ENCODE measurements at regions not wholly inside any gene's neighbourhood (a gene's known extent, or its start where the extent isn't known, plus 50 kb on each side); places are given as distances from the start of the nearest gene placed in this dataset.

- H3K79me2 ChIP-seq (ENCODE audit: control insufficient read depth, insufficient read depth, low read length, unreplicated experiment) = no peaks in the 10 kb centered on the region
- no peaks in the 10 kb centered on the region for H3K36me3 ChIP-seq (ENCODE audit: insufficient read depth, low read length)
- no peaks in the 10 kb centered on the region for H3K4me1 ChIP-seq (ENCODE audit: control insufficient read depth, insufficient read depth, low read length, unreplicated experiment)
- H3K27ac ChIP-seq (ENCODE audit: low read depth, low read length) = no peak overlapping the region
- no peak overlapping the region for H2AFZ ChIP-seq (ENCODE audit: low read length, unreplicated experiment)
- H3K27me3 ChIP-seq (ENCODE audit: insufficient read depth, low read length) = no peaks in the 10 kb centered on the region
- no peak overlapping the region for H3K4me3 ChIP-seq (ENCODE audit: low read depth, low read length)
Measured at GRCh38 chr6:21444711-21445260, 148.8 kb upstream of the SOX4 start.

DNA sequence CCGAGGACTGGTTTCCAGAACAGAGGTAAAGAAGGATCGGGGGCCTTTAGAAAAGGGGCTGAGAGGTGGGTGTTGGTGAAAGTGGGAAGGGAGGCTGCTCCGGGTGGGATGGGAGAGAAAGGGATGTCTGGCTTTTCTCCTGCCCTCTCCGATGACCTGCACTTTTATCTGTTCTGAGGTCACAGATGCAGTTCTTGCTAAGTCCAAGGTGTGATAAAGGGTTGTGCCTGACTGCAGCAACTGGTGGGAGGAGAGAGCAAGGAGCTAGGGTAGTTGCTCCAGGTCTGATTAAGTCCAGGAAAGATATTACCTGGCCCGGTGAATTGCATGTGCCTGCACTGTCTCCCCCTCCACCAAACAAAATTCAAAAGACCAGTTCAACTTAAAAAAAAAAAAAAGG lies 145.6 kb upstream of the SOX4 start:
- Histone ChIP-seq H3K27me3 (ENCODE audit: insufficient read depth, low read length) (no peaks in the 10 kb centered on the region), H3K4me1 (ENCODE audit: control insufficient read depth, insufficient read depth, low read length, unreplicated experiment) (no peaks in the 10 kb centered on the region), H3K79me2 (ENCODE audit: control insufficient read depth, insufficient read depth, low read length, unreplicated experiment) (no peaks in the 10 kb centered on the region), H2AFZ (ENCODE audit: low read length, unreplicated experiment) (no peak overlapping the region), H3K4me3 (ENCODE audit: low read depth, low read length) (no peak overlapping the region), H3K36me3 (ENCODE audit: insufficient read depth, low read length) (no peaks in the 10 kb centered on the region), H3K27ac (ENCODE audit: low read depth, low read length) (no peak overlapping the region)

- no peaks in the 10 kb centered on the region for H3K27me3 ChIP-seq (ENCODE audit: insufficient read depth, low read length)
- H3K4me3 ChIP-seq (ENCODE audit: low read depth, low read length) = no peak overlapping the region
- no peak overlapping the region for H3K27ac ChIP-seq (ENCODE audit: low read depth, low read length)
- no peaks in the 10 kb centered on the region for H3K4me1 ChIP-seq (ENCODE audit: control insufficient read depth, insufficient read depth, low read length, unreplicated experiment)
- H3K36me3 ChIP-seq (ENCODE audit: insufficient read depth, low read length) = no peaks in the 10 kb centered on the region
- no peaks in the 10 kb centered on the region for H3K79me2 ChIP-seq (ENCODE audit: control insufficient read depth, insufficient read depth, low read length, unreplicated experiment)
- no peak overlapping the region for H2AFZ ChIP-seq (ENCODE audit: low read length, unreplicated experiment)
Measured at GRCh38 chr6:21448485-21449109, 145.0 kb upstream of the SOX4 start.

DNA sequence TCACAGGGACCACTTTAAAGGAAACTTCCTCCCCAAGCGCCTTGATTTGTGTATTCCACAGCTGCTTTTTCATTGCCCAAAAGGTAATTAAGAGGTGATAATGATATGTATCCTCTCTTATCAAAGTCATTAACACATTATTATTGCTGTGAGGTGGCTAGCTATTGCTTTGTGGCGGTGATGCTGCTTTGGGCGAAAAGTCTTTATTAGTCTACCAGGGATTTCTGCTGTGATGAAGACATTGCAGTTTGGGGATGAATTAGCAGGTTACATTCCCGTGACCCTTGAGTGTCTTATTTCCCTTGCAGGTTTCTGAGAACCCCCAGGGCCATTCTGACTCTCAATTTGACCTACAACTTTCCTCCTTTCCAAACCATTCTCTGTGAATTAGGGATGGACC lies 143.4 kb upstream of the SOX4 start:
- Histone ChIP-seq H3K36me3 (ENCODE audit: insufficient read depth, low read length) (no peaks in the 10 kb centered on the region), H3K4me1 (ENCODE audit: control insufficient read depth, insufficient read depth, low read length, unreplicated experiment) (no peaks in the 10 kb centered on the region), H3K79me2 (ENCODE audit: control insufficient read depth, insufficient read depth, low read length, unreplicated experiment) (no peaks in the 10 kb centered on the region), H3K4me3 (ENCODE audit: low read depth, low read length) (no peak overlapping the region), H3K27me3 (ENCODE audit: insufficient read depth, low read length) (no peaks in the 10 kb centered on the region), H3K27ac (ENCODE audit: low read depth, low read length) (no peak overlapping the region), H2AFZ (ENCODE audit: low read length, unreplicated experiment) (no peak overlapping the region)

- no peaks in the 10 kb centered on the region for H3K36me3 ChIP-seq (ENCODE audit: insufficient read depth, low read length)
- no peaks in the 10 kb centered on the region for H3K27me3 ChIP-seq (ENCODE audit: insufficient read depth, low read length)
- no peak overlapping the region for H3K4me3 ChIP-seq (ENCODE audit: low read depth, low read length)
- H2AFZ ChIP-seq (ENCODE audit: low read length, unreplicated experiment) = no peak overlapping the region
- H3K79me2 ChIP-seq (ENCODE audit: control insufficient read depth, insufficient read depth, low read length, unreplicated experiment) = no peaks in the 10 kb centered on the region
- no peak overlapping the region for H3K27ac ChIP-seq (ENCODE audit: low read depth, low read length)
- no peaks in the 10 kb centered on the region for H3K4me1 ChIP-seq (ENCODE audit: control insufficient read depth, insufficient read depth, low read length, unreplicated experiment)
Measured at GRCh38 chr6:21450628-21451027, 142.9 kb upstream of the SOX4 start.

DNA sequence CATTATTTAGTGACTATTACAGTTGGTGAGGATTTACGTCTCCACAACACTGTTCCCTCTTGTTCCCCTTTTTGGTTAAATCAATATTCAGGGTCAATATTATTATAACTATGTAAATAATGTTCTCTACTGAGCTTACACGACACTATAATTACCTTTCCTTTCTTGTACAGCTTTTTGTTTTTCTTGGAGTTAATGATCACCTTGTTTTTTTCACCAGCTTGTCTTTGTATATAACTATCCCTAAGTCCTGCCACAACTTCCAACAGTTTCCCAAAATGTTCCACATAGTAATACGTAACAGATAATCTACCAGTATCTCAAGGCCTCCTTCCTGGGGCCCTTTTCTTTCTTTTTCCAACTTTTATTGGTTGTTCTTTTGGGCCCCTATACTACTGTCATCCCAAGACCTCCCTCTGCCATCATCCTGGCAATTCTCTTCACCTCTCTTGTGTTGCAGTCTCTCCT lies 142.0 kb upstream of the SOX4 start:
- no peak overlapping the region for H2AFZ ChIP-seq (ENCODE audit: low read length, unreplicated experiment)
- H3K79me2 ChIP-seq (ENCODE audit: control insufficient read depth, insufficient read depth, low read length, unreplicated experiment) = no peaks in the 10 kb centered on the region
- no peaks in the 10 kb centered on the region for H3K36me3 ChIP-seq (ENCODE audit: insufficient read depth, low read length)
- no peaks in the 10 kb centered on the region for H3K27me3 ChIP-seq (ENCODE audit: insufficient read depth, low read length)
- H3K27ac ChIP-seq (ENCODE audit: low read depth, low read length) = no peak overlapping the region
- no peak overlapping the region for H3K4me3 ChIP-seq (ENCODE audit: low read depth, low read length)
- no peaks in the 10 kb centered on the region for H3K4me1 ChIP-seq (ENCODE audit: control insufficient read depth, insufficient read depth, low read length, unreplicated experiment)

GRCh38 chr6:21454262-21454661 lies 139.3 kb upstream of the SOX4 start:
- Histone ChIP-seq H3K27ac (ENCODE audit: low read depth, low read length) (no peak overlapping the region), H2AFZ (ENCODE audit: low read length, unreplicated experiment) (no peak overlapping the region), H3K79me2 (ENCODE audit: control insufficient read depth, insufficient read depth, low read length, unreplicated experiment) (no peaks in the 10 kb centered on the region), H3K36me3 (ENCODE audit: insufficient read depth, low read length) (no peaks in the 10 kb centered on the region), H3K4me1 (ENCODE audit: control insufficient read depth, insufficient read depth, low read length, unreplicated experiment) (no peaks in the 10 kb centered on the region), H3K4me3 (ENCODE audit: low read depth, low read length) (no peak overlapping the region), H3K27me3 (ENCODE audit: insufficient read depth, low read length) (no peaks in the 10 kb centered on the region)

GRCh38 chr6:21455071-21455470 lies 138.5 kb upstream of the SOX4 start:
- Histone ChIP-seq H3K4me3 (ENCODE audit: low read depth, low read length) (no peak overlapping the region), H3K4me1 (ENCODE audit: control insufficient read depth, insufficient read depth, low read length, unreplicated experiment) (no peaks in the 10 kb centered on the region), H3K27me3 (ENCODE audit: insufficient read depth, low read length) (no peaks in the 10 kb centered on the region), H3K36me3 (ENCODE audit: insufficient read depth, low read length) (no peaks in the 10 kb centered on the region), H3K79me2 (ENCODE audit: control insufficient read depth, insufficient read depth, low read length, unreplicated experiment) (no peaks in the 10 kb centered on the region), H2AFZ (ENCODE audit: low read length, unreplicated experiment) (no peak overlapping the region), H3K27ac (ENCODE audit: low read depth, low read length) (no peak overlapping the region)

DNA sequence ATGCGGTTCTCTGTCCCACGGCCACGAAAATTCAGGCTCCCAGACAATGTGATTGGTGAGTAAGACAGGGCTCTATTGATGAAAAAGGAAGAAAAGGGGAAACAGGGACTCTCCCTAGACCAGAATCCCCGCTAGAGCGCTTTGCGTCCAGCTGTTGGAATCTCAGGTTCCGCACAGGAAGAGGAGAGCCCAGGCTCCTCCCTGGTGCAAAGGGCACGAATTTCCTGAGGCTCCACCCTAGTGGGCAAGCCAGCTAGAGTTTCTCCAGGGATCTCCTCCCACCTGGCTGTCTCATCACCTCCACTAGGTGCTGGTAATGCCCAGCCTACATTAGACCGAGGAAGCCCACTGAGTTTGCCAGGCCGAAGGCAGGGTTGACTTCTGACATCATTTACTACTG lies 135.9 kb upstream of the SOX4 start:
- H3K36me3 ChIP-seq (ENCODE audit: insufficient read depth, low read length) = no peaks in the 10 kb centered on the region
- no peak overlapping the region for H3K27ac ChIP-seq (ENCODE audit: low read depth, low read length)
- no peaks in the 10 kb centered on the region for H3K27me3 ChIP-seq (ENCODE audit: insufficient read depth, low read length)
- H2AFZ ChIP-seq (ENCODE audit: low read length, unreplicated experiment) = no peak overlapping the region
- no peak overlapping the region for H3K4me3 ChIP-seq (ENCODE audit: low read depth, low read length)
- H3K79me2 ChIP-seq (ENCODE audit: control insufficient read depth, insufficient read depth, low read length, unreplicated experiment) = no peaks in the 10 kb centered on the region
- no peaks in the 10 kb centered on the region for H3K4me1 ChIP-seq (ENCODE audit: control insufficient read depth, insufficient read depth, low read length, unreplicated experiment)

DNA sequence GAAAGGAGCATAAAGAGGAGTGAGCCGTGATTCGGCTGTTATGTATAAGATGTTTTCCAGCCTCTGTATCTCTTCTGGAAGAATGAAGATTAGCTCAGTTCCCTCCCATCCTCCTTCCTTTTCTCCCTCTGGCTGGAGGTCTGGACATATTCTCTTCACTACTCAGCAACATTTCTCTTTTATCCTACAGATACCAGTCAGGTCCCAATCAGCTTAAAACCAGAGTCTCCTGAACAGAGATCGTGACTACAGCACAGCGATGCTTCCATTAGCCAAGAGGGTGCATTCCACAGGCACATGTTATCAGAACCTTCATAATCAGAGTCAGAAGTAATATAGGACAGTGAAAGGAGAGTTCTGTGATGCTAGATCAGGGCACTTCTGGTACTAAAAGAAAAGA lies 133.9 kb upstream of the SOX4 start:
- H2AFZ ChIP-seq (ENCODE audit: low read length, unreplicated experiment) = no peak overlapping the region
- no peaks in the 10 kb centered on the region for H3K79me2 ChIP-seq (ENCODE audit: control insufficient read depth, insufficient read depth, low read length, unreplicated experiment)
- no peaks in the 10 kb centered on the region for H3K27me3 ChIP-seq (ENCODE audit: insufficient read depth, low read length)
- H3K4me1 ChIP-seq (ENCODE audit: control insufficient read depth, insufficient read depth, low read length, unreplicated experiment) = no peaks in the 10 kb centered on the region
- no peak overlapping the region for H3K27ac ChIP-seq (ENCODE audit: low read depth, low read length)
- H3K4me3 ChIP-seq (ENCODE audit: low read depth, low read length) = no peak overlapping the region
- no peaks in the 10 kb centered on the region for H3K36me3 ChIP-seq (ENCODE audit: insufficient read depth, low read length)

- Histone ChIP-seq H2AFZ (ENCODE audit: low read length, unreplicated experiment) (no peak overlapping the region), H3K4me1 (ENCODE audit: control insufficient read depth, insufficient read depth, low read length, unreplicated experiment) (no peaks in the 10 kb centered on the region), H3K4me3 (ENCODE audit: low read depth, low read length) (no peak overlapping the region), H3K79me2 (ENCODE audit: control insufficient read depth, insufficient read depth, low read length, unreplicated experiment) (no peaks in the 10 kb centered on the region), H3K36me3 (ENCODE audit: insufficient read depth, low read length) (no peaks in the 10 kb centered on the region), H3K27ac (ENCODE audit: low read depth, low read length) (no peak overlapping the region), H3K27me3 (ENCODE audit: insufficient read depth, low read length) (no peaks in the 10 kb centered on the region)
Measured at GRCh38 chr6:21461844-21462518, 131.6 kb upstream of the SOX4 start.
